ENCODE measurements at regions not wholly inside any gene's neighbourhood (a gene's known extent, or its start where the extent isn't known, plus 50 kb on each side); places are given as distances from the start of the nearest gene placed in this dataset.

DNA sequence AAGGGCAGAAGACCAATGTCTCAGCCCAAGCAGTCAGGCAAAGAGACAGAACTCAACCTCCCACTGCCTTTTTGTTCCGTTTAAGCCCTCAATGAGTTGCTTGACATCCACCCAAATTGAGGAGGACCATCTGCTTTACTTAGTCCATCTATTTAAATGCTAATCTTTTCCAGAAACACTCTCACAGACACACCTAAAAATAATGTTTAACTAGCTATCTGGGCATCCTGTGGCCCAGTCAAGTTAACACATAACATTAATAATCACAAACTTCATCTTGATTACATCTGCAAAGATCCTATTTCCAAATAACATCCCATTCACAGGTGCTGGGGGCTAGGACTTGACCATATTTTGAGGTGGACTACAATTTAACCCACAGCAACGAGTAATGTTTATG, 115.7 kb downstream of the RAB11FIP2 start:
- DNase-seq, result no peak

DNA sequence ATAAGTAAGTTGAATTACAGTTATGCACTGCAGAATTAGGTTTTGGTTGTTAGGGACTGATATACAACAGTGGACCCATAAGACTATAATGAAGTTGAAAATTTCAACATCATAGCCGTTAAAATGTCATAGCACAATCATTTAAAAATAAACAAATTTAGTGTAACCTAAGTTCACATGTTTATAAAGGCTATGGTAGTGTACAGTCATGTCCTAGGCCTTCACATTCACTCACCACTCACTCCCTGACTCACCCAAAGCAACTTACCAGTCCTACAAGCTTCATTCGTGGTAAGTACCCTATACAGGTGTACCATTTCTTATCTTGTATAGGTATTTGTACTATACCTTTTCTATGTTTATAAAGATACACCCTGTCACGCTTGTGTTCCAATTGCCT, 113.7 kb downstream of the RAB11FIP2 start:
- no peak for DNase-seq

DNA sequence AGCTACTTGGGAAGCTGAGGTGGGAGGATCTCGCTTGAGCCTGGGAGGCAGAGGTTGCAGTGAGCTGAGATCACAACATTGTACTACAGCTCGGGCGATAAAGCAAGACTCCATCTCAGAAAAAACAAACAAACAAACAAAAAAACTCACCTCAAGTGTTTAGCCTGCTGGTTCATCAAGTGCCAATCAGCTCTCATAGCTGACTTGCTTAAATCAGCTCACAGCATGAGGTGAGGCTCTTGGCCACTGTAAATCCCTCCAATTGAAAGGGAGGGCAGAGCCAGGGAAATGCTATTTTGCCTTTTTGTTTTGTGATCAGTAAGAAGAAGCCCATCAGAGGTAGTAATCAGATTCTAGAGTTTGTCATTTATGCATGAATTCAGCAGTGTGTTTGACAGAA, 112.3 kb downstream of the RAB11FIP2 start:
- DNase-seq, result no peak

DNA sequence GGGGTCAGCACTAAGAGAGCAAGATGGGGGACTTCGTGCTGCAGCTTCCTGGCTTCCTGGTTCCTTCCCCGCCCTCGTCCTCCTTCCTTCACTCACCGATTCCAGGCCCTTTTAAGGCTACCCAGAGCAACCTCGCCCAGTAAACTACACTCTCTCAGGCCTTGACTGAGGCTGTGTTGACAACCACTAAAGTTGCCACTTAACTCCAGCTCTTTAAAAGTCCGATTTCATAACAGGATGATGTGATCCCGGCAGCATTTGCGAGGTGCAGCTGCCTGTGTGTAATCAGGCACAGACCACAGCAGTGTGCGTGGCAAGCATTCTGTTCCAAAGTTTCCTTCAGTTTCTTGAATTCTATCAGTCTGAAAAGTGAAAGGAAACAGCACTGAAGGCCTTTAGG, 110.6 kb downstream of the RAB11FIP2 start:
- peak; percentile 31 for DNase-seq

DNA sequence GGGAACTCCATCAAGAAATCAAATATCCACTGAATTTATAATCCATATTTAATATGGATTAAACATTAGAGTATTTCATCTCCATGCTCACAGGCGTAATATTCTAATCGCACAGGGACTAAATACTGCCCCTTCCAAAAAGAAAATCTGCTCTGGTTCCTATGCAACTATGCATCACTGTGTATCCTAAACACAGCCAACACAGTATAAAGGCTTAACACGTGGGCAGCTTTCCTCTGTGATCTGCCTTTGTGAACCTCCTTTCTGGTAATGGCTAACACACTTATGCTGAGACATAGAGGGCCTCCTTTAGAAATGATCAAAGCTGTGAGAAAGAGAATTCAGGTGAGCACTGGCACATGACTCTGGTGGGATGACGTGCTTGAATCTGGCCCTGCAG, 110.2 kb downstream of the RAB11FIP2 start:
- no peak for DNase-seq

DNA sequence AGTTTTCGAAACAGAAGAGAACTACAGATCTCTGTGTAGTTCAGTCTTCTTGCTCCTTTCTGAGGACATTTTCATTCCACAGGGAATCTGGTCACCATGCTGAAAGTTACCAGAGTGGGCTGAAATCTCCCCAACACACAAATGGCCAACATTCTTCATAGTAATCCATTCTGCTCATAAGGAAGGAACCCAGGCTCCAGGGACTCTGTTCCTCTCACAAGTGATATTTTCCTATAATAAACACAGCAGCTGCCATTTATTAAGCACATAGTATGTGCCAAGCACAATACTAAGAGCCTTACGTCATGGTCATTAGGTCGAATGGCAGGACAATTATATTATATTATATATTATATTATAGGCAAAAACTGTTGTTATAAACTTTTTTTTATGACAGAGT, 109.8 kb downstream of the RAB11FIP2 start:
- no peak for DNase-seq

DNA sequence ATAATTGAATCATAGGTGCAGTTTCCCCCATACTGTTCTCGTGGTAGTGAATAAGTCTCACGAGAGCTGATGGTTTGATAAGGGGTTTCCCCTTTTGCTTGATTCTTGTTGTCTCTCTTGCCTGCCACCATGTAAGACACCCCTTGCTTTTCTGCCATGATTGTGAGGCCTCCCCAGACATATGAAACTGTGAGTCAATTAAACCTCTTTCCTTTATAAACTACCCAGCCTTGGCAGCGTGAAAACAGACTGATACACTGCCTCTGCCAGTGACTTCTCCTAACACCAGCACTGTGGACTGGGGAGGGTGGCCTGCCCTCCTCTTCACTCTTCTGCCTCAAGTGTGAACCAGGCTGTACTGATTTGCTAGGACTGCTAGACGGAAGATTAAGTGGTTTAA, 108.6 kb downstream of the RAB11FIP2 start:
- no peak for DNase-seq

DNA sequence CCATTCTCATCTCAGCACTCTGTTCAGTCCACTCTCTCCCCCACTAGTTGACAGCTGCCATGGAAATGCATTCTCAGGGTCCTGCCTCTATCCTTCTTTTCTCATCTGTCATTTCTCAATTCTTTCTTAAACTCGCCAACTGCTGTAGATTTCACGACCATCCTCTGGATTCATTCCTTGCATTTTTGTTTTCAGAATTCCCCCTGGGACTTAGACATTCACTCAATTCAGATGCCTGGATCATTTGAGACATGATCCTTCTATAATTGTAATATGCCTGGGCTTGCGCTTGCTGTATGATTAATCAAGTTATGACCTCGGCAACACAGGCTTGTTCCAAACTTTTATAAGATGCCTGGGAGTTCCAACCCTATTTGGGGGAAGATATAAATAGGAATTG, 104.5 kb downstream of the RAB11FIP2 start:
- no peak for DNase-seq

DNA sequence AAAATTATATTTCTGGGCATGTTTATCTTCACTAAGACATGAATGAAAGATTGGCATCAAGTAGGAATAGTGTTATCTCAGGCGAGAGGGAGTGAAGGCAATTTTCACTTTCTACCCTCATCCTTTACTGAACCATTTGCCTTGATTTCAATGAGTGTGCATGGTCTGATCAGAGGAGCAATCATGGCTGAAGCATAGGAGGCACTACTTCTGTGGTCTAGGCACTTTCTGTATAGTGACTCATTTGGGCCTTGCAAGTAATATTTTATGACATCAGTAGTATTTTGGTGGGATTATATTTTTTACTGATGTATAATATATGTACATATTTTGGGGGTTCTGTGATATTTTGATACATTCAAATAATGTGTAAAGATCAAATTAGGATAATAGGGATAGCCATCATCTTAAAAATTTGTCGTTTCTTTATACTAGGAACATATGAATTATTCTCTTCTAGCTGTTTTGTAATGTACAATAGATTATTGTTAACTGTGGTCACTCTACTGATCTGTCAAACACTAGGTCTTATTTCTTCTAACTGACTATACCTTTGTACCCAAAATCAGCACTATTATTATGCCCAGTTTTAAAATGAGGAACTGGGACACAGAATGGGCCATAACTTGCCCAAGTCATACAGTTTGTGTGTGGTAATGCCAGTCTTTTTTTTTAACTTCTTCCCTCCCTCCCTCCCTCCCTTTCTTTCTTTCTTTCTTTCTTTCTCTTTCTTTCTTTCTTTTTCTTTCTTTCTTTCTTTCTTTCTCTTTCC, 101.9 kb downstream of the RAB11FIP2 start:
- DNase-seq, result no peak

DNA sequence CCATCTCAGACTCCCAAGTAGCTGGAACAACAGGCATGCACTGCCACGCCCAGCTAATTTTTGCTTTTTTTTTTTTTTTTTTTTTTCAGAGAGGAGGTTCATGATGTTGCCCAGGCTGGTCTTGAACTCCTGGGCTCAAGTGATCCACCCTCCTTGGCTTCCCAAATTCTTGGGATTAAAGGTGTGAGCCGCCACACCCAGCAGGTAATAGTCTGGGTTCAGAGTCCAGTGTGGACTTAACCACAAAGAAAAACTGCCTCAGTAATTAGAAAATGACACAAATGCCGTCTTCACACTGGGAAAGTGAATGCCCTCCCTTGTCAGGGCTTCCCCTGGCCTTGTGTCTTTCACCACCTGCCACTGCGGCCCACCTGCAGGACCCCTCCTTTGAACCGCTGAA, 101.1 kb downstream of the RAB11FIP2 start:
- no peak for DNase-seq

DNA sequence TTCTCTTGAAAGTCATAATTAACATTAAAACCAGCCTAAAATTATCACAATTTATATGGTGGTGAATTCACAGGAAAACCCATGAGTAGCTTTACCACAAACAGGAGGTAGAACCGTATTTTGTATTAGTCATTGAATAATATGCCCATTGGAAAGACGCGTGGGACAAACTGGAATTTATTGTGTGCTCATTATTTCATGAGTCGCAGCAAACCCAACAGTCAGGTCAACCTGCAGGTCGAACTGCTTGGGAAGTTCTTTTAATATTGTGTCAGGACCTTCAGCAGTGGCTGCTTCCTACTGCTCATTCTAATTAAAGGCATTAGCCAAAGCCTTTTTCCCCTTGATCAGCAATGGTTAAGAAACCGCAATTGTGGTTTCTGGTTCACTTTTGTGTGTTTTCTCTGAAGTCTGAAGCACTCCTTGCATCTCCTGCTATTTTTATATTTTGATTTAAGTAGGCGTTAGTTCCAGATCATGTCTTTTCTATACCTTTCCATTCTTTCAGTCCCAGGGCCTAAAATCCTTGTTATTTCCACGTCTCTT, 100.1 kb downstream of the RAB11FIP2 start:
- DNase-seq, result no peak

DNA sequence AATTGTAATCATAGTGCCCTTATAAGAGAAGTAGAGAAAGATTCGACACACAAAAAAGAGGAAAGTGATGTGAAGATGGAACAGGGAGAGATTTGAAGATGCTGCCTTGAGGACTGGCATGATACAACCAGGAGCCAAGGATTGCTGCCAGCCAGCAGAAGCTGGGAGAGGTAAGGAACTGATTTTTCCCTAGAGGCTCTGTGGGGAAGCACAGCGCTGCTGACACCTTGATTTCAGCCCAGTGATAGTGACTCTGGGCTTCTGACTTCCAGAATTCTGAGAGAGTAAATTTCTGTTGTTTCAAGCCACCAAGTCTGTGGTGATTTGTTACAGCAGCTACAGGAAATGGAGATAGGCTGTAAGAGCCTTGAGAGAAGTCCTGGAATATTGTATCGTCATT, 98.2 kb downstream of the RAB11FIP2 start:
- no peak for DNase-seq

DNA sequence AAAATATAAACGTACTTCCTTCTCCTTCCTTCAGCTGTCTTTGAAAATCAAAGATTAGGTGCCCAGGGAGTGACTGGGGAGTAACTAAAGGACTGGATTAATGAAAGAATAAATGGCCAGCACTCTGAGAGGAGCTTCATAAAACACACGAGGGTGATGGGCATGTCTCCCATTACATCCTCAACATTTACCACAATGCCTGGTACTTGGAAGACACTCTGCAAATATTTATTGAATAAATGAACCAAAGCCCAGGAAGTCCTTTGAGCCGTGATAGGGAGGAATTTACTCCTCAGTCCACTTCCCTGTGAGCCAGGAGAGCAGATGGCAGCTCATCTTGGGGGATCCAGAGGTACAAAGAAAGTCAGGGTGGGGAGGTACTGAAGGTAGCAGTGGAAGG, 96.3 kb downstream of the RAB11FIP2 start:
- no peak for DNase-seq

Measured in eye (tissue), 1 donor.